CD8-positive, alpha-beta memory T cell (primary cell): ENCODE measurements at regions not wholly inside any gene's neighbourhood (a gene's known extent, or its start where the extent isn't known, plus 50 kb on each side); places are given as distances from the start of the nearest gene placed in this dataset.

Experiments used
- CTCF ChIA-PET: fragments of 350-600 bp; sonication (Branson Sonifier 250); formaldehyde crosslinking; loops from one replicate; lab custom pipeline; 2021; ENCODE audit warnings: antibody characterized with exemption; lab: Charles Lee
- POLR2A ChIA-PET: fragments of 350-600 bp; sonication (Branson Sonifier 250); formaldehyde crosslinking; loops from one replicate; lab custom pipeline; 2021; ENCODE audit warnings: antibody characterized with exemption; lab: Charles Lee
- DNase-seq, 5 donors: peaks; one replicate each; pipeline versions ENCODE4 v3.0.0 to v3.0.0-alpha.2; 2020 to 2022; ENCODE audit warnings: mixed read lengths in 1 of 5
- H3K27ac ChIP-seq: one replicate; pipeline ENCODE4 v1.7.0; 2013; ENCODE audit warnings: low read depth, mild to moderate bottlenecking, low read length, moderate library complexity
- H3K27me3 ChIP-seq: 2 replicates; pipeline ENCODE4 v1.7.0; 2013; ENCODE audit warnings: low read length, mild to moderate bottlenecking; ENCODE audit not compliant: insufficient read depth, poor library complexity, severe bottlenecking
- H3K36me3 ChIP-seq: 2 replicates; pipeline ENCODE4 v1.7.0; 2013; ENCODE audit warnings: mild to moderate bottlenecking, low read length, moderate library complexity; ENCODE audit not compliant: insufficient read depth
- H3K4me1 ChIP-seq: 2 replicates; pipeline ENCODE4 v1.7.0; 2013; ENCODE audit warnings: mild to moderate bottlenecking, low read length, moderate library complexity; ENCODE audit not compliant: insufficient read depth
- H3K4me3 ChIP-seq: 2 replicates; pipeline ENCODE4 v1.7.0; 2013; ENCODE audit warnings: mild to moderate bottlenecking, low read length
- H3K9me3 ChIP-seq: 2 replicates; pipeline ENCODE4 v1.7.0; 2013; ENCODE audit warnings: mild to moderate bottlenecking, low read length
- H3K27ac Mint-ChIP-seq, 8 donors: one replicate each; pipeline ENCODE4 v1.8.0; 2020 to 2021; ENCODE audit warnings: mixed read lengths in 8 of 8, mild to moderate bottlenecking in 6 of 8, inconsistent platforms in 3 of 8, moderate library complexity in 3 of 8
- H3K27me3 Mint-ChIP-seq, 2 donors: one replicate each; pipeline ENCODE4 v1.8.0; 2020 to 2021; ENCODE audit warnings: mixed read lengths in 2 of 2, mild to moderate bottlenecking in 1 of 2, moderate library complexity in 1 of 2
- H3K36me3 Mint-ChIP-seq, 3 donors: one replicate each; pipeline ENCODE4 v1.8.0; 2020 to 2021; ENCODE audit warnings: mixed read lengths in 3 of 3, inconsistent platforms in 1 of 3, mild to moderate bottlenecking in 1 of 3
- H3K4me1 Mint-ChIP-seq, 3 donors: one replicate each; pipeline ENCODE4 v1.8.0; 2020 to 2021; ENCODE audit warnings: mixed read lengths in 3 of 3, inconsistent platforms in 1 of 3, mild to moderate bottlenecking in 1 of 3
- H3K4me3 Mint-ChIP-seq, 7 donors: one replicate each; pipeline ENCODE4 v1.8.0; 2020 to 2021; ENCODE audit warnings: mixed read lengths in 7 of 7, mild to moderate bottlenecking in 6 of 7, moderate library complexity in 4 of 7, inconsistent platforms in 2 of 7
- H3K9me3 Mint-ChIP-seq, 5 donors: one replicate each; pipeline ENCODE4 v1.8.0; 2020 to 2022; ENCODE audit warnings: mixed read lengths in 5 of 5, mild to moderate bottlenecking in 3 of 5, moderate library complexity in 2 of 5, inconsistent platforms in 1 of 5

DNA sequence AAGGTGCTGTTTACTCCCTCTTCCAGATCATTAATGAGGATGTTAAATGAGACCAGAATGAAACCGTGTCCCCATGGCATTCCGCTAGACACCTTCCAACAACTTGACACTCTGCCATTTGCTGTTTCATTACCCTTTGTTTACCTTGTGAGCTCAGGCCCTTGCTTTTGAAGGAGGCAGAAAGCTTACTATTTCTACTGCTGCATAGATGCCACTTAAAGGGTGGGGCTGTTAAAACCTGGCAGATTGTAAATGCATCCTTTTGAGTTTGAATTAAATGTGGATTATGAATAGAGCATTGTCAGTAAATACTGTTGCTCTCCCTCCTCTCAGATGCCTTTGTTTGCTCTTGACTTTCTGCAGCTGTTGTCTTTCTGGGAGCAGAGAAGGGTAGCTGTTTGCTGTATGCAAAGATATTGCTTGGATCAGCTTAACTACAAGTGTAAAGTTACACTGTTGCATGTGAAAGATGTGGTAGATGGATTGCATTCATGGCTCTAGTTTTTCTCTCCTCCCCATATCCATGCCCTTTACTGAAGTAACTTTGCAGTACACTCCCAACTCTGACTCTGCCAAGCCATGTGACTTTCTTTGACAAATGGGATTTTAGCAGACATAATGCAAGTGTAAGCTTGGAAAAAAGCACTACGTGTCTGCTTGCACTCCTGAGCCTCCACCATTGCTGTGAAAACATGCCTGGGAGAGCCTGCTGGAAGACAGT is 75.0 kb upstream of the DHX15 start:
- H3K36me3 Mint-ChIP-seq = no peaks in the 10 kb centered on the region
- Histone ChIP-seq H3K9me3 (no peaks in the 10 kb centered on the region), H3K4me1 (no peaks in the 10 kb centered on the region), H3K27ac (no peak overlapping the region), H3K27me3 (no peaks in the 10 kb centered on the region), H3K4me3 (no peak overlapping the region), H3K36me3 (no peaks in the 10 kb centered on the region)
- CTCF ChIA-PET = no interaction called here
- no peak overlapping the region for H3K4me3 Mint-ChIP-seq
- H3K27me3 Mint-ChIP-seq = peaks cover 6 to 25% of the 10 kb centered on the region in 2 donors
- no peak for DNase-seq
- peak overlapping the region in 1 of 8 donors; percentile 33 for H3K27ac Mint-ChIP-seq
- H3K4me1 Mint-ChIP-seq = peaks cover 2 to 15% (median 4%) of the 10 kb centered on the region in 3 donors
- peaks cover 0 to 6% (median 0%) of the 10 kb centered on the region in 5 donors for H3K9me3 Mint-ChIP-seq
- POLR2A ChIA-PET = no interaction called here

DNA sequence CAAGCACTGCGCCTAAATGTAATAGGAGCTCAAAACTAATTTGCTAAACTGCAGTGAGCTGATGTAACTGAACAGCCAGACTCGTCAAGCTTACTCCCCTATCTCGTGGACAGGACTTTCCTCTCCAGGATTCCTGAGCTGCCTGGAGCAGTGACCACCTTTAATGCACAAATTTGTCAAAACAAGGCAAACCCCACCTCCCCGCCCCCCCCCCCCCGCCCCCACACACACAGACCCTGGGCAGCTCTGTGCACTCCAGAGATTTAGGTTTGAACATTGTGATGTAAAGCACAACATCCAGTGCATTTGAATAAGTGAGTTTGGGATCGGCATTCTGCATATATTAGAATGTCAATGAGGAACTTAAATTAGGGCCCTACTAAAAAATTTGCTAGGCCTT is 77.7 kb upstream of the DHX15 start:
- H3K4me3 ChIP-seq = no peak overlapping the region
- Mint-ChIP-seq H3K4me1 (peaks cover 2 to 15% (median 4%) of the 10 kb centered on the region in 3 donors), H3K36me3 (no peaks in the 10 kb centered on the region), H3K4me3 (no peak overlapping the region), H3K9me3 (peaks cover 0 to 6% (median 0%) of the 10 kb centered on the region in 5 donors), H3K27ac (no peak overlapping the region), H3K27me3 (peaks cover 11 to 21% of the 10 kb centered on the region in 2 donors)
- POLR2A ChIA-PET = no interaction called here
- H3K9me3 ChIP-seq = no peaks in the 10 kb centered on the region
- DNase-seq = no peak
- no peak overlapping the region for H3K27ac ChIP-seq
- H3K36me3 ChIP-seq = no peaks in the 10 kb centered on the region
- H3K4me1 ChIP-seq = no peaks in the 10 kb centered on the region
- no peaks in the 10 kb centered on the region for H3K27me3 ChIP-seq
- CTCF ChIA-PET = no interaction called here

DNA sequence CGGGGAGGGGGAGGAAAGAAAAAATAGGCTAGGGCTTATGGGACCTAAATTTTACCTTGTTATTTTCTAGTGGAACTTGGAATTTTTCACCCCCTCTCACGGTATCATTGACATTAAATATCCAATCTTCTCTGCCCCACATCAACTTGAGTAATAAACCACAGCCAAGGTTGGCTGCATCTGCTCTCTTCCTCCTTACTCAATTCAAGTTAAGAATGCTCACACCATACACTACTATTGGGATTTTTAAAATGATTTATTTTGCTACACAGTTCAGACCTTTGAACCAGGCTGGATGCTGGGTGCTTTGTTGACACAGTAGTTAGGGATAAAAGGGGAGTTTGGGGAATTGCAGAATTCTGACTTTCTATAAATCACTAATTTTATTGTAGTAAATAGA is 78.2 kb upstream of the DHX15 start:
- Histone ChIP-seq H3K4me3 (no peak overlapping the region), H3K9me3 (no peaks in the 10 kb centered on the region), H3K27ac (no peak overlapping the region), H3K27me3 (no peaks in the 10 kb centered on the region), H3K36me3 (no peaks in the 10 kb centered on the region), H3K4me1 (no peaks in the 10 kb centered on the region)
- ChIA-PET POLR2A (no interaction called here), CTCF (no interaction called here)
- no peak for DNase-seq
- Mint-ChIP-seq H3K4me3 (no peak overlapping the region), H3K36me3 (no peaks in the 10 kb centered on the region), H3K27ac (no peak overlapping the region), H3K9me3 (peaks cover 0 to 6% (median 0%) of the 10 kb centered on the region in 5 donors), H3K4me1 (peaks cover 2 to 15% (median 4%) of the 10 kb centered on the region in 3 donors), H3K27me3 (peaks cover 11 to 21% of the 10 kb centered on the region in 2 donors)

DNA sequence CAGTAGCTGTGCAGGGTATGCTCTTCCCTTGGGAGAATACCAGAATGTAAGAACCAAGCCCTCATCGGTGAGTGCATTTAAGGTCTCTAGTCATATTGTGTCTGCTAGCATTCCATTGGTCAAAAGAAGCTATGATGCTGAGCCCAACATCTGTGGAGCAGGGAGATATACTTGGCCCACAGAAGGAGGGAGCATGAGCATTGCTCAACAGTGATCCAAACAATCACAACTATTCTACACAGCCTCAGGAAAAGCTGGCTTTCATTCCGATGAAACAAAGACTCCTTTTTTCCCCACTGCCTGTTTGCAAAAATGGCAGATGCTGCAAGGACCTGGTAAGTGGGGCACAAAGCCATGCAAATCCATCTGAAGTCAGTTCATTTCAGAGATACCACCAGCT is 80.6 kb upstream of the DHX15 start:
- H3K36me3 ChIP-seq = no peaks in the 10 kb centered on the region
- no peaks in the 10 kb centered on the region for H3K4me1 ChIP-seq
- H3K27me3 Mint-ChIP-seq = peaks cover 8 to 21% of the 10 kb centered on the region in 2 donors
- no peak overlapping the region for H3K27ac Mint-ChIP-seq
- H3K27me3 ChIP-seq = no peaks in the 10 kb centered on the region
- no peak overlapping the region for H3K4me3 Mint-ChIP-seq
- DNase-seq = no peak
- no peak overlapping the region for H3K27ac ChIP-seq
- ChIA-PET POLR2A (no interaction called here), CTCF (no interaction called here)
- H3K4me3 ChIP-seq = no peak overlapping the region
- no peaks in the 10 kb centered on the region for H3K9me3 Mint-ChIP-seq
- H3K4me1 Mint-ChIP-seq = no peaks in the 10 kb centered on the region
- H3K9me3 ChIP-seq = no peaks in the 10 kb centered on the region
- no peaks in the 10 kb centered on the region for H3K36me3 Mint-ChIP-seq

DNA sequence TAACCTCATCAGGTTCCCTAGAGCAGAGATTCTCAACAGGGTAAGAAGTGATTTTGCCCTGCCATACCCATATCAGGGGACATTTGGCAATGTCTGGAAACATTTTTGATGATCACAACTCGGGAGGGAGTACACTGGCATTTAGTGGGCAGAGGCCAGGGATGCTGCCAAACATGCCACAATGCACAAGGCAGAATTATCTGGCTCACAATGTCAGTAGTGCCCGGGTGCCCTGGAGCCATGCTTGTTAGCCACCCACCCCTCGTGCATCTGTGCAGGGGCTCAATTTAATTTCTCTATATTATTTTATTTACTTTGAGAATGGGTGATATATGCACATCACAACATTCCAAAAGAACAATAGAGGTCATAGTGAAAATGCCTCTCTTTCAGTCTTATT is 82.0 kb upstream of the DHX15 start:
- POLR2A ChIA-PET = no interaction called here

DNA sequence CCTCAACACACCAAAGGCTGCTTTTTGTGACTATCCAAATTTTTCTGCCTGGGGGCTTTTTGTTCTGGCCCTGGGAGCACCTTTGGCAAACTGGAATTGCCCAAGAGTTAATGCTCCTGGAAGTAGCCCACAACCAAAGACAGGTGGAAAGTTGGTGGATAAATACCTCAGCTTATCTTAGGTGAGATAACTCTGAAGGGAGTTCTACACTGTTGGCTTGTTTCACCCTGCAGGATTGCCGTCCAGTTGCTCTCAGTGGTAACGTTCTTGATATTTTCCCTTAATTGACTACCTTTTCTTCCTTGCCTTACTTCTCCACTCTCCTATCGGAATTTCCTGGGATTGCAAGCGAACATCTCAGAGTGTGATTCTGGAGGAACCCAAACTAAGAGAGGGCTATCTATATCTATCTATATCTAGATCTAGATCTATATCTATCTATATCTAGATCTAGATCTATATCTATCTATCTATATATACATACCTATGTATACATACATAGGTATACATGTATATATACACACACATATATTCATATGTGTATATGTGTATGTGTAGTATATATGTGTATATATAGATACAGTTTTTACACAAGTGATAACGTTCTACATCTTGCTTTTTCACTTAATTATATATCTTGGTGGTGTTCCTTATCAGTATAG is 82.6 kb upstream of the DHX15 start:
- Histone ChIP-seq H3K36me3 (no peaks in the 10 kb centered on the region), H3K4me1 (no peaks in the 10 kb centered on the region), H3K27me3 (no peaks in the 10 kb centered on the region), H3K4me3 (no peak overlapping the region), H3K9me3 (no peaks in the 10 kb centered on the region), H3K27ac (no peak overlapping the region)
- H3K27ac Mint-ChIP-seq = no peak overlapping the region
- no peak for DNase-seq
- ChIA-PET POLR2A (no interaction called here), CTCF (no interaction called here)
- no peak overlapping the region for H3K4me3 Mint-ChIP-seq
- H3K4me1 Mint-ChIP-seq = no peaks in the 10 kb centered on the region
- no peaks in the 10 kb centered on the region for H3K9me3 Mint-ChIP-seq
- H3K36me3 Mint-ChIP-seq = no peaks in the 10 kb centered on the region
- peaks cover 8 to 23% of the 10 kb centered on the region in 2 donors for H3K27me3 Mint-ChIP-seq

More for the DNA sequence above, 82.0 kb upstream of the DHX15 start:
- H3K9me3 Mint-ChIP-seq = no peaks in the 10 kb centered on the region
- no peaks in the 10 kb centered on the region for H3K27me3 ChIP-seq
- DNase-seq = no peak
- H3K4me1 Mint-ChIP-seq = no peaks in the 10 kb centered on the region
- no peak overlapping the region for H3K4me3 Mint-ChIP-seq
- no peak overlapping the region for H3K4me3 ChIP-seq
- H3K27ac ChIP-seq = no peak overlapping the region
- H3K36me3 Mint-ChIP-seq = no peaks in the 10 kb centered on the region
- no peaks in the 10 kb centered on the region for H3K9me3 ChIP-seq
- H3K27me3 Mint-ChIP-seq = peaks cover 8 to 23% of the 10 kb centered on the region in 2 donors
- no peaks in the 10 kb centered on the region for H3K36me3 ChIP-seq
- CTCF ChIA-PET = no interaction called here
- no peaks in the 10 kb centered on the region for H3K4me1 ChIP-seq
- H3K27ac Mint-ChIP-seq = no peak overlapping the region

DNA sequence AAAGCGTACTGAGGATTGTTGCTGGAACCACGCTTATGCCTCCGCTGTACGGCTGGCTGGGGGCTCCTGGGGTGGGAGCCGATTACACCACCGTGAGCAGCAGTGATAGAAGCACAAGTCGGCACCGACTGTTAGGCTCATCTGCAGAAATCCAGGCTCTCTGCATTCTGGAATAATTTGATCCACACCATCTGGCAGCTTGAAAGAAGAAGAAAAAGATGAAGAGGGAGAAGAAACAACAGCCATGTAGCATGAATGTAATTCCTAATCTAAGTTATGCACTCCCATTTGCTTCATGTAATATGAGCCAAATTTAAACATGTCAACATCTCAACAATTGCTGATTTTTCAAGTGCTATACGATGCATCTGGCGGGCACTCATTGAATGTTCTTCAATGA is 84.6 kb upstream of the DHX15 start:
- Mint-ChIP-seq H3K27ac (no peak overlapping the region), H3K9me3 (no peaks in the 10 kb centered on the region)
- H3K27me3 ChIP-seq = no peaks in the 10 kb centered on the region

DNA sequence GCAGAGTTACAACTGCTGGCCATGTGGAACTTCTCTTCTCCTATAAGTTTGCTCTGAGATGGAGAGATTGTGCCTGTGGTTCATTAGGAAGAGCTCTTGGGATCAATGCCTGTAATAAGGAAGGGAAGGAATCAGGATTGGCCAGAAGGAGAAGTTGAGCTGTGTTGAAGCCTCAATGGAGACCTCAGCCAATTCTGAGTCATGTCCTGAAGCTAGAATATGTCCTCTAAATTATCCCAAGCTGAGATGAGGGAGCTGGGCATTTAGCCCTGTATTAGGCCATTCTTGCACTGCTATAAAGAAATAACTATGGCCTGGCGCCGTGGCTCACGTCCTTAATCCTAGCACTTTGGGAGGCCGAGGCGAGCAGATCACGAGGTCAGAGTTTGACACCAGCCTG is 85.4 kb upstream of the DHX15 start:
- no peak overlapping the region for H3K27ac ChIP-seq
- no peak for DNase-seq
- Mint-ChIP-seq H3K36me3 (no peaks in the 10 kb centered on the region), H3K27ac (no peak overlapping the region), H3K9me3 (no peaks in the 10 kb centered on the region), H3K4me3 (no peak overlapping the region), H3K27me3 (peaks cover 10 to 15% of the 10 kb centered on the region in 2 donors), H3K4me1 (no peaks in the 10 kb centered on the region)
- no peaks in the 10 kb centered on the region for H3K4me1 ChIP-seq
- ChIA-PET CTCF (no interaction called here), POLR2A (no interaction called here)
- H3K9me3 ChIP-seq = no peaks in the 10 kb centered on the region
- no peak overlapping the region for H3K4me3 ChIP-seq
- H3K27me3 ChIP-seq = no peaks in the 10 kb centered on the region
- no peaks in the 10 kb centered on the region for H3K36me3 ChIP-seq

More for the DNA sequence above, 84.6 kb upstream of the DHX15 start:
- ChIA-PET POLR2A (no interaction called here), CTCF (no interaction called here)
- Mint-ChIP-seq H3K4me1 (no peaks in the 10 kb centered on the region), H3K36me3 (no peaks in the 10 kb centered on the region), H3K4me3 (no peak overlapping the region), H3K27me3 (peaks cover 12 to 17% of the 10 kb centered on the region in 2 donors)
- DNase-seq = no peak
- Histone ChIP-seq H3K27ac (no peak overlapping the region), H3K9me3 (no peaks in the 10 kb centered on the region), H3K4me1 (no peaks in the 10 kb centered on the region), H3K4me3 (no peak overlapping the region), H3K36me3 (no peaks in the 10 kb centered on the region)
